RPMI8226 (cell line): ENCODE measurements at regions not wholly inside any gene's neighbourhood (a gene's known extent, or its start where the extent isn't known, plus 50 kb on each side); places are given as distances from the start of the nearest gene placed in this dataset.
"Not testable (repeated sequence)": the region's sequence is repeated elsewhere in the genome, so short reads cannot be mapped to it uniquely, and the experiment has no call there.

Experiments used
- DNase-seq: peaks from one replicate; pipeline ENCODE4 v3.0.0-alpha.2; 2015

GRCh38 chr9:94191706-94192105, 67.4 kb upstream of the ZNF169 start:
- not testable (repeated sequence) for DNase-seq

GRCh38 chr9:94198414-94198813, 60.7 kb upstream of the ZNF169 start:
- no peak for DNase-seq

DNA sequence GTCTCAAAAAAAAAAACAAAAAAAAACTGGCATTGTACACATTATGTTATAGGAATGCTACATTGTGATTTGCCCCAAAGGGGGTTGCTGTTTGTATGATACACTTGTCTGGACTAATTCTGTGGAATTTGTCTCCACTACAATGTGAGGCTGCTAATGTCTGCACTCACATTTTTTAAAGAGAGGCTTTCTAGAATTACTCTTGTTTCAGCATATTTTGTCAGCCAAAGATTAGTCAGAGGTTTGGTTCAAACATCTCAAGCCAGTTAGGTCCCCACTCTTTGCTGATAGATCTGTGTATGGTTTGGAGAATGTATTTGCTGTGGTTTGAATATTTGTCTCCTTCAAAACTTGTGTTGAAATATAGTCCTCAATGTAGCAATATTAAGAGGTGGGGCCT, 59.3 kb upstream of the ZNF169 start:
- DNase-seq, result no peak

GRCh38 chr9:94204174-94204573, 54.9 kb upstream of the ZNF169 start:
- DNase-seq, result no peak

GRCh38 chr9:94207781-94208180, 51.3 kb upstream of the ZNF169 start:
- no peak for DNase-seq
